IMR-90 (cell line): ENCODE measurements at regions not wholly inside any gene's neighbourhood (a gene's known extent, or its start where the extent isn't known, plus 50 kb on each side); places are given as distances from the start of the nearest gene placed in this dataset.

Source experiments
- ATAC-seq: fragments of 200-7000 bp; cut with Tn5 transposase; 2 replicates; pipeline ENCODE4 v1.9.1; 2020; ENCODE audit warnings: low read depth, mild to moderate bottlenecking, moderate library complexity
- BruUV-seq: library from RNA; stranded (reverse); fragments of 400-500 nt; replicated peaks from 2 replicates; lab custom pipeline; 2021; lab: Mats Ljungman, UMichigan
- CTCF ChIA-PET: fragments of 300-600 bp; formaldehyde crosslinking; extraction: SDS; loops from one replicate; lab custom pipeline; 2021; ENCODE audit warnings: antibody characterized with exemption; lab: Yijun Ruan, JAX
- POLR2A ChIA-PET: fragments of 300-600 bp; sonication (Branson Sonifier 250); formaldehyde crosslinking; loops from one replicate; lab custom pipeline; 2022; ENCODE audit warnings: antibody characterized with exemption; ENCODE audit not compliant: unreplicated experiment; lab: Charles Lee
- DNase-seq: peaks from one replicate; pipeline ENCODE4 v3.0.0; 2013
- H2AFZ ChIP-seq: replicated peaks from 2 replicates; pipeline ENCODE3; 2013; ENCODE audit warnings: low read length, mild to moderate bottlenecking; ENCODE audit not compliant: poor library complexity
- H2AK5ac ChIP-seq: 2 replicates; pipeline ENCODE4 v1.6.1; 2013; ENCODE audit warnings: low read depth, low read length, inconsistent platforms
- H2AK9ac ChIP-seq: replicated peaks from 2 replicates; pipeline ENCODE3; 2013; ENCODE audit warnings: mild to moderate bottlenecking, low read depth, low read length, moderate library complexity; ENCODE audit not compliant: poor library complexity
- H2BK120ac ChIP-seq: 2 replicates; pipeline ENCODE4 v1.6.1; 2013; ENCODE audit warnings: low read depth, low read length, inconsistent platforms
- H2BK15ac ChIP-seq: 3 replicates; pipeline ENCODE4 v1.6.1; 2013; ENCODE audit warnings: low read depth, low read length, inconsistent platforms
- H2BK20ac ChIP-seq: 2 replicates; pipeline ENCODE4 v1.6.1; 2013; ENCODE audit warnings: low read depth, mild to moderate bottlenecking, inconsistent platforms, low read length, moderate library complexity
- H2BK5ac ChIP-seq: 2 replicates; pipeline ENCODE4 v1.6.1; 2013; ENCODE audit warnings: mild to moderate bottlenecking, low read depth, low read length, inconsistent platforms; ENCODE audit not compliant: poor library complexity, severe bottlenecking
- H3K14ac ChIP-seq: replicated peaks from 2 replicates; pipeline ENCODE4 v1.6.1; 2013; ENCODE audit warnings: low read depth, low read length, inconsistent platforms
- H3K18ac ChIP-seq: 2 replicates; pipeline ENCODE4 v1.6.1; 2013; ENCODE audit warnings: low read depth, low read length, control low read depth
- H3K23ac ChIP-seq: 2 replicates; pipeline ENCODE4 v1.6.1; 2013; ENCODE audit warnings: low read depth, low read length, inconsistent platforms
- H3K27ac ChIP-seq: 2 replicates; pipeline ENCODE4 v1.5.1; 2013; ENCODE audit warnings: mild to moderate bottlenecking, control low read depth, low read length; ENCODE audit not compliant: insufficient read depth
- H3K27me3 ChIP-seq: 2 replicates; pipeline ENCODE4 v1.6.1; 2013; ENCODE audit warnings: low read length; ENCODE audit not compliant: control insufficient read depth, insufficient read depth
- H3K36me3 ChIP-seq: 2 replicates; pipeline ENCODE4 v1.6.1; 2013; ENCODE audit warnings: low read length, mixed read lengths; ENCODE audit not compliant: control insufficient read depth, insufficient read depth
- H3K4ac ChIP-seq: 2 replicates; pipeline ENCODE4 v1.6.1; 2013; ENCODE audit warnings: low read depth, low read length, inconsistent platforms
- H3K4me1 ChIP-seq: 2 replicates; pipeline ENCODE4 v1.6.1; 2013; ENCODE audit warnings: low read length, mixed read lengths; ENCODE audit not compliant: control insufficient read depth, insufficient read depth
- H3K4me2 ChIP-seq: 2 replicates; pipeline ENCODE4 v1.6.1; 2013; ENCODE audit warnings: low read depth, mild to moderate bottlenecking, control low read depth, low read length, moderate library complexity
- H3K4me3 ChIP-seq: 2 replicates; pipeline ENCODE4 v1.5.1; 2013; ENCODE audit warnings: low read depth, mild to moderate bottlenecking, control low read depth, low read length, moderate library complexity; ENCODE audit not compliant: insufficient read depth
- H3K56ac ChIP-seq: 2 replicates; pipeline ENCODE4 v1.6.1; 2013; ENCODE audit warnings: low read length, inconsistent platforms; ENCODE audit not compliant: insufficient read depth; ENCODE audit errors: extremely low read depth
- H3K79me1 ChIP-seq, 2 experiments: 2 replicates each; pipeline ENCODE4 v1.6.1; 2013; ENCODE audit warnings: low read length in 2 of 2, inconsistent platforms in 1 of 2, low read depth in 1 of 2
- H3K9ac ChIP-seq: 2 replicates; pipeline ENCODE4 v1.6.1; 2013; ENCODE audit warnings: low read depth, low read length, control low read depth
- H3K9me1 ChIP-seq: 2 replicates; pipeline ENCODE4 v1.6.1; 2013; ENCODE audit warnings: low read length, inconsistent platforms; ENCODE audit not compliant: insufficient read depth
- H3K9me3 ChIP-seq: 2 replicates; pipeline ENCODE4 v1.6.1; 2013; ENCODE audit warnings: low read length; ENCODE audit not compliant: control insufficient read depth, insufficient read depth
- H4K20me1 ChIP-seq: 2 replicates; pipeline ENCODE4 v1.6.1; 2013; ENCODE audit warnings: low read length, inconsistent platforms; ENCODE audit not compliant: insufficient read depth
- H4K5ac ChIP-seq: 2 replicates; pipeline ENCODE4 v1.6.1; 2013; ENCODE audit warnings: mild to moderate bottlenecking, low read depth, low read length, control low read depth
- H4K8ac ChIP-seq, 2 experiments: 2 replicates each; pipeline ENCODE4 v1.6.1; 2013; ENCODE audit warnings: low read depth in 2 of 2, low read length in 2 of 2, control low read depth in 1 of 2, inconsistent platforms in 1 of 2
- H4K91ac ChIP-seq: 2 replicates; pipeline ENCODE4 v1.6.1; 2013; ENCODE audit warnings: low read depth, low read length, inconsistent platforms; ENCODE audit not compliant: insufficient read depth
- CEBPB ChIP-seq: IDR thresholded peaks from 2 replicates; pipeline ENCODE4 v1.6.1; 2012; ENCODE audit warnings: low read depth, low read length, improper control_type of control experiment
- CHD1 ChIP-seq: IDR thresholded peaks from 2 replicates; pipeline ENCODE4 v1.6.1; 2012; ENCODE audit warnings: low read depth, low read length, improper control_type of control experiment
- FOS ChIP-seq: fragments of 150-350 bp; IDR thresholded peaks from 2 replicates; pipeline ENCODE4 v1.6.1; 2016; ENCODE audit warnings: low read depth, low read length
- MAFK ChIP-seq: IDR thresholded peaks from 2 replicates; pipeline ENCODE4 v1.6.1; 2012; ENCODE audit warnings: low read depth, low read length, improper control_type of control experiment
- MXI1 ChIP-seq: IDR thresholded peaks from 2 replicates; pipeline ENCODE4 v1.6.1; 2012; ENCODE audit warnings: low read depth, mild to moderate bottlenecking, low read length, moderate library complexity, borderline replicate concordance
- POLR2A ChIP-seq: IDR thresholded peaks from 2 replicates; pipeline ENCODE4 v1.6.1; 2012; ENCODE audit warnings: mild to moderate bottlenecking, low read depth, low read length
- RFX5 ChIP-seq: IDR thresholded peaks from 2 replicates; pipeline ENCODE4 v1.8.0; 2012; ENCODE audit warnings: low read depth, mild to moderate bottlenecking, low read length, moderate library complexity
- SMC3 ChIP-seq: fragments of 150-350 bp; IDR thresholded peaks from 2 replicates; pipeline ENCODE4 v1.6.1; 2016; ENCODE audit warnings: low read depth, mild to moderate bottlenecking, antibody characterized with exemption, low read length, moderate library complexity
- WGBS, 2 experiments: methylation state at CpG; one replicate each; pipeline versions ENCODE4 v1.1.5 to v1.1.7; 2013; ENCODE audit warnings: missing lambda C conversion rate in 2 of 2; ENCODE audit not compliant: insufficient read length in 1 of 2; ENCODE audit errors: extremely low coverage in 2 of 2; 5-methylcytosine and 5-hydroxymethylcytosine counted together
- dilution Hi-C: fragments of 300-500 bp; cut with HindIII; formaldehyde crosslinking; loops from one replicate; pipeline ENCODE4 v1.14.3; 2018; ENCODE audit warnings: low sequenced_read_pairs; ENCODE audit not compliant: unreplicated experiment
- in situ Hi-C: fragments of 300-500 bp; cut with MboI; formaldehyde crosslinking; loops from 3 replicates; pipeline ENCODE4 v1.14.3; 2019; ENCODE audit warnings: low sequenced_read_pairs, inconsistent platforms, mixed read lengths
- intact Hi-C: fragments of 100-400 bp; cut with micrococcal nuclease; formaldehyde crosslinking; loops from 2 replicates; pipeline ENCODE4 v1.10.0; 2022
- TF ChIP-seq, protein P1 (sequence below): fragments of 150-350 bp; IDR thresholded peaks from 2 replicates; pipeline ENCODE4 v1.6.1; 2017; ENCODE audit warnings: mild to moderate bottlenecking, antibody characterized with exemption, low read length, low read depth
- TF ChIP-seq, protein P2 (sequence below): conservative IDR thresholded peaks from 2 replicates; pipeline ENCODE4 v1.5.1; 2012; ENCODE audit warnings: mild to moderate bottlenecking, low read depth, low read length, improper control_type of control experiment
- TF ChIP-seq, protein P3 (sequence below): fragments of 150-350 bp; IDR thresholded peaks from 2 replicates; pipeline ENCODE4 v1.6.1; 2016; ENCODE audit warnings: low read depth, mild to moderate bottlenecking, low read length, moderate library complexity, borderline replicate concordance

DNA sequence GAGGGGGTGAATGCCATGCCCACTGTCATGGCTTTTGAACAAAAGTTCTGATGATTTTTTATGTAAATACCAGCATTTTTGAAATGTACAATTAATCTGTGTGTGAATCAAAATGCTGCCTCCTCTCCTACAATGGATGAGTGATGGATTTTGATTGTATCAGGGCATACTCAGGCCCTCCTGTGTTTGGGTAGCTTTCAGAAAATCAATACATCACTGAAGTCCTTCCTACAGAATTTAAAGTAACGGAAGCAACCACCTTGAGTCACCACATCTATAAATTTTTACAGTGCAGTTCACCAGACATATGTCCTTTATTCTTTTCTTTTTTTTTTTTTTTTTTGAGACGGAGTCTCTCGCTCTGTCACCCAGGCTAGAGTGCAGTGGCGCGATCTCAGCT lies 867.3 kb downstream of the EPHA4 start:
- CTCF ChIA-PET, result no interaction called here
- no peak overlapping the region for H4K91ac ChIP-seq
- no peak overlapping the region for H2AK9ac ChIP-seq
- H2BK120ac ChIP-seq, result no peak overlapping the region
- no peak overlapping the region for H3K4ac ChIP-seq
- H4K8ac ChIP-seq, result no peak overlapping the region
- H3K56ac ChIP-seq, result no peak overlapping the region
- H3K18ac ChIP-seq, result no peak overlapping the region
- DNase-seq (no peak), ATAC-seq (no peak)
- H3K79me1 ChIP-seq, result no peaks in the 10 kb centered on the region
- no TSS peak for BruUV-seq
- no peak overlapping the region for H3K4me2 ChIP-seq
- H3K27ac ChIP-seq, result no peak overlapping the region
- no peak overlapping the region for H2AFZ ChIP-seq
- H3K23ac ChIP-seq, result no peak overlapping the region
- intact Hi-C loops (no loop called here), in situ Hi-C loops (no loop called here), dilution Hi-C loops (no loop called here)
- no peaks in the 10 kb centered on the region for H4K20me1 ChIP-seq
- H2BK5ac ChIP-seq, result no peak overlapping the region
- WGBS, 2 experiments, result no CpG with 5 or more reads among the region's 5 CpGs
- H3K9ac ChIP-seq, result no peak overlapping the region
- H3K4me3 ChIP-seq, result no peak overlapping the region
- H4K5ac ChIP-seq, result no peak overlapping the region
- H3K9me3 ChIP-seq, result no peaks in the 10 kb centered on the region
- no peaks in the 10 kb centered on the region for H3K36me3 ChIP-seq
- TF ChIP-seq FOS (no peak), POLR2A (no peak), MXI1 (no peak), SMC3 (no peak), RFX5 (no peak), MAFK (no peak), CEBPB (no peak), CHD1 (no peak)
- TF ChIP-seq, protein P1, sequence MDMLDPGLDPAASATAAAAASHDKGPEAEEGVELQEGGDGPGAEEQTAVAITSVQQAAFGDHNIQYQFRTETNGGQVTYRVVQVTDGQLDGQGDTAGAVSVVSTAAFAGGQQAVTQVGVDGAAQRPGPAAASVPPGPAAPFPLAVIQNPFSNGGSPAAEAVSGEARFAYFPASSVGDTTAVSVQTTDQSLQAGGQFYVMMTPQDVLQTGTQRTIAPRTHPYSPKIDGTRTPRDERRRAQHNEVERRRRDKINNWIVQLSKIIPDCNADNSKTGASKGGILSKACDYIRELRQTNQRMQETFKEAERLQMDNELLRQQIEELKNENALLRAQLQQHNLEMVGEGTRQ, result no peak
- TF ChIP-seq, protein P2, sequence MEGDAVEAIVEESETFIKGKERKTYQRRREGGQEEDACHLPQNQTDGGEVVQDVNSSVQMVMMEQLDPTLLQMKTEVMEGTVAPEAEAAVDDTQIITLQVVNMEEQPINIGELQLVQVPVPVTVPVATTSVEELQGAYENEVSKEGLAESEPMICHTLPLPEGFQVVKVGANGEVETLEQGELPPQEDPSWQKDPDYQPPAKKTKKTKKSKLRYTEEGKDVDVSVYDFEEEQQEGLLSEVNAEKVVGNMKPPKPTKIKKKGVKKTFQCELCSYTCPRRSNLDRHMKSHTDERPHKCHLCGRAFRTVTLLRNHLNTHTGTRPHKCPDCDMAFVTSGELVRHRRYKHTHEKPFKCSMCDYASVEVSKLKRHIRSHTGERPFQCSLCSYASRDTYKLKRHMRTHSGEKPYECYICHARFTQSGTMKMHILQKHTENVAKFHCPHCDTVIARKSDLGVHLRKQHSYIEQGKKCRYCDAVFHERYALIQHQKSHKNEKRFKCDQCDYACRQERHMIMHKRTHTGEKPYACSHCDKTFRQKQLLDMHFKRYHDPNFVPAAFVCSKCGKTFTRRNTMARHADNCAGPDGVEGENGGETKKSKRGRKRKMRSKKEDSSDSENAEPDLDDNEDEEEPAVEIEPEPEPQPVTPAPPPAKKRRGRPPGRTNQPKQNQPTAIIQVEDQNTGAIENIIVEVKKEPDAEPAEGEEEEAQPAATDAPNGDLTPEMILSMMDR, result no peak
- TF ChIP-seq, protein P3, sequence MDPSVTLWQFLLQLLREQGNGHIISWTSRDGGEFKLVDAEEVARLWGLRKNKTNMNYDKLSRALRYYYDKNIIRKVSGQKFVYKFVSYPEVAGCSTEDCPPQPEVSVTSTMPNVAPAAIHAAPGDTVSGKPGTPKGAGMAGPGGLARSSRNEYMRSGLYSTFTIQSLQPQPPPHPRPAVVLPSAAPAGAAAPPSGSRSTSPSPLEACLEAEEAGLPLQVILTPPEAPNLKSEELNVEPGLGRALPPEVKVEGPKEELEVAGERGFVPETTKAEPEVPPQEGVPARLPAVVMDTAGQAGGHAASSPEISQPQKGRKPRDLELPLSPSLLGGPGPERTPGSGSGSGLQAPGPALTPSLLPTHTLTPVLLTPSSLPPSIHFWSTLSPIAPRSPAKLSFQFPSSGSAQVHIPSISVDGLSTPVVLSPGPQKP, result no peak
- H3K14ac ChIP-seq, result no peak overlapping the region
- no peak overlapping the region for H2BK15ac ChIP-seq
- no peak overlapping the region for H2AK5ac ChIP-seq
- H3K27me3 ChIP-seq, result no peaks in the 10 kb centered on the region
- POLR2A ChIA-PET, result no interaction called here
- H2BK20ac ChIP-seq, result no peak overlapping the region
- H3K4me1 ChIP-seq, result no peaks in the 10 kb centered on the region
- H3K9me1 ChIP-seq, result no peaks in the 10 kb centered on the region
